Activated T-cell treated with anti-CD3 and anti-CD28 coated beads, Interleukin-2, amount 50 U/mL, for 72 hours (primary cell): ENCODE measurements at regions not wholly inside any gene's neighbourhood (a gene's known extent, or its start where the extent isn't known, plus 50 kb on each side); places are given as distances from the start of the nearest gene placed in this dataset.
"Not testable (repeated sequence)": the region's sequence is repeated elsewhere in the genome, so short reads cannot be mapped to it uniquely, and the experiment has no call there.

Source experiments
- ATAC-seq, 2 donors: fragments of 150-1000 bp; cut with Tn5 transposase; replicated peaks in 1 of 2; 2 replicates each; pipeline ENCODE4 v1.10.0; 2021; ENCODE audit warnings: moderate library complexity in 2 of 2, mild to moderate bottlenecking in 1 of 2
- DNase-seq, 2 donors: peaks; one replicate each; pipeline ENCODE4 v3.0.0; 2021 to 2022; ENCODE audit warnings: mixed read lengths in 1 of 2
- H3K27ac Mint-ChIP-seq: one replicate; pipeline ENCODE4 v1.8.0; 2022; ENCODE audit warnings: mild to moderate bottlenecking, moderate library complexity, mixed read lengths
- H3K27me3 Mint-ChIP-seq: one replicate; pipeline ENCODE4 v1.8.0; 2022; ENCODE audit warnings: low read depth, mixed read lengths
- H3K36me3 Mint-ChIP-seq, 2 donors: one replicate each; pipeline ENCODE4 v1.8.0; 2022; ENCODE audit warnings: mixed read lengths in 2 of 2, mild to moderate bottlenecking in 1 of 2; ENCODE audit not compliant: insufficient read depth in 2 of 2
- H3K4me1 Mint-ChIP-seq: one replicate; pipeline ENCODE4 v1.8.0; 2022; ENCODE audit warnings: low read depth, mixed read lengths
- H3K4me3 Mint-ChIP-seq, 2 donors: one replicate each; pipeline ENCODE4 v1.8.0; 2022; ENCODE audit warnings: mild to moderate bottlenecking in 2 of 2, mixed read lengths in 2 of 2, moderate library complexity in 2 of 2
- H3K9me3 Mint-ChIP-seq, 2 donors: one replicate each; pipeline ENCODE4 v1.8.0; 2022; ENCODE audit warnings: mixed read lengths in 2 of 2

DNA sequence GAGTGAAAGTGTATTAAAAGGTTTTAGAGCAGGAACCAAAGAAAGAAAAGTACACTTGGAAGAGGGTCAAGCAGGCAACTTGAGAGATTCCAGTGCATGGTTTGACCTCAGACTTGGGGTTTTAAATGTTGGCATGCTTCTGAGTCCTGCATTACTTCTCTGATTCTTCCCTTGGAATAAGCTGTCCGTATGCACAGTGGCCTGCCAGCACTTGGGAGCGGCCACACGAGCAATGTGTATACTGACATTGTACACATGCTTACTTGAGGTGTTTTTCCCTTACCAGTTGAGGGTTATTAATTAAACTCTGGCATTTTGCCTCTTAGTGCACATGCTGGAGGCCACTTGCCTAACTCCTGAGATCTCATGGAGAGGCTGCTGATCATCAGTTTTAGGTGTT, 786.6 kb upstream of the RGS18 start:
- Mint-ChIP-seq H3K27me3 (no peaks in the 10 kb centered on the region), H3K27ac (no peak overlapping the region), H3K4me3 (no peak overlapping the region), H3K9me3 (peaks cover 11 to 17% of the 10 kb centered on the region in 2 donors), H3K4me1 (no peaks in the 10 kb centered on the region), H3K36me3 (peaks cover 1 to 2% of the 10 kb centered on the region in 2 donors)
- DNase-seq (no peak), ATAC-seq (no peak)

DNA sequence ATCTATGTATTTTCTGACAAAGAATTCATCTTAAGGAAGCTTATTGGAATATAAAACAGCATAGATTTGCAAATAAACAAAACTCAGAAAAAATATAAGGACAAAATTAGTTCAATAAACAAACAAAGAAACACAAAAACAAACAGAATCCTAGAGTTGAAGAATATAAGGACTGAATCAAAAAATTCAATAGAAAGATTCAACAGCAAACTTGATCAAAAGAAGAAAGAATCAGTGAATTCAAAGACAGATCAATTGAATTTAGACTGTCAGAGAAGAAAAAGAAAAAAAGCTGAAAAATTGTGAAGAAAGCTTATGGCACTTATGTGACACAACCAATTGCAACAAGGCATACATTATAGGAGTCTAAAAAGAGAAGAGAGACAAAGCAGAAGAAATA, 770.0 kb upstream of the RGS18 start:
- no peak overlapping the region for H3K27ac Mint-ChIP-seq

DNA sequence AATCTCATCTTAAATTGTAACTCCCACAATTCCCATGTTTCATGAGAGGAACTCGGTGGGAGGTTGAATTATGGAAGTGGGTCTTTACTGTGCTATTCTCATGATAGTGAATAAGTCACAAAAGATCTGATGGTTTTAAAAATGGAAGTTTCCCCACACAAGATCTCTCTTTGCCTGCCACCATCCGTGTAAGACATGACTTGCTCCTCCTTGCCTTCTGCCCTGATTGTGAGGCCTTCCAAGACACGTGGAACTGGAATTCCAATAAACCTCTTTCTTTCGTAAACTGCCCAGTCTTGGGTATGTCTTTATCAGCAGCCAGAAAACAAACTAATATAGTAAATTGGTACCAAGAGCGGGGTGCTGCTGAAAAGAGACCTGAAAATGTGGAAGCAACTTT, 761.6 kb upstream of the RGS18 start:
- Mint-ChIP-seq H3K9me3 (peaks cover 2 to 12% of the 10 kb centered on the region in 2 donors), H3K27ac (no peak overlapping the region), H3K4me3 (no peak overlapping the region), H3K4me1 (no peaks in the 10 kb centered on the region), H3K27me3 (no peaks in the 10 kb centered on the region), H3K36me3 (no peaks in the 10 kb centered on the region)
- ATAC-seq: no peak
- DNase-seq: no peak

More for the DNA sequence above, 770.0 kb upstream of the RGS18 start:
- Mint-ChIP-seq H3K4me1 (no peaks in the 10 kb centered on the region), H3K4me3 (no peak overlapping the region), H3K9me3 (peaks cover 0 to 8% of the 10 kb centered on the region in 2 donors), H3K36me3 (peaks cover 1 to 3% of the 10 kb centered on the region in 2 donors), H3K27me3 (no peaks in the 10 kb centered on the region)
- no peak for DNase-seq
- ATAC-seq: no peak

DNA sequence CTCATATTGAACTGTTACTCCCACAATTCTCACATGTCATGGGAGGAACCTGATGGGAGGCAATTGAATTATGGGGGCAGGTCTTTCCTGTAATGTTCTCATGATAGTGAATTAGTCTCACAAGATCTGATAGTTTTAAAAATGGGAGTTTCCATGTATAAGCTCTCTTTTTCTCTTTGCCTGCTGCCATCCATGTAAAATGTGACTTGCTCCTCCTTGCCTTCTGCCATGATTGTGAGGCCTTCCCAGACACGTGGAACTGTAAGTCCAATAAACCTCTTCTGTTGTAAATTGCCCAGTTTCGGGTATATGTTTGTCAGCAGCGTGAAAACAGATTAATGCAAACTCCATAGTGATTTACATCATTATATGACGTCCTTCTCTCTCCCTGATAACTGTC, 759.7 kb upstream of the RGS18 start:
- no peaks in the 10 kb centered on the region for H3K27me3 Mint-ChIP-seq
- no peaks in the 10 kb centered on the region for H3K4me1 Mint-ChIP-seq
- ATAC-seq: no peak
- H3K36me3 Mint-ChIP-seq: no peaks in the 10 kb centered on the region
- no peak overlapping the region for H3K4me3 Mint-ChIP-seq
- no peak for DNase-seq
- peaks cover 2 to 12% of the 10 kb centered on the region in 2 donors for H3K9me3 Mint-ChIP-seq
- no peak overlapping the region for H3K27ac Mint-ChIP-seq

DNA sequence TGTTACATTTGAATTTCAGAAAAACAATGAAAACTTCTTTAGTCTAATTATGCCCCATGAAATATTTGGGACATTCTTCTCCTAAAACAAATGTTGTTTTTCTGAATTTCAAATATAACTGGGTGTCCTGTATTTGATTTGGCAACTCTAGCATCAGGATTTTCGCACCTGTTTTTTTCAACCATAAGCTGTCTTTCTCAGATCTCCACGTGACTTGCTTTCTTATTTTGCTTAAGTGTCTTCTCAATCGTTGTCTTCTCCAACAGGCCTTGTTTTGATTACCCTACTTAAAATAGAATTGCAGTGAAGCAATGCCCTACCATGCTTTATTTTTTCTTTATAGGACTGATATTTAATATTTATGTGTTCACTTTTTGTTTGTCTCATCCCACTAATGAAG, 752.8 kb upstream of the RGS18 start:
- H3K27ac Mint-ChIP-seq: no peak overlapping the region
- H3K27me3 Mint-ChIP-seq: no peaks in the 10 kb centered on the region
- H3K4me3 Mint-ChIP-seq: no peak overlapping the region
- peaks cover 2 to 10% of the 10 kb centered on the region in 2 donors for H3K9me3 Mint-ChIP-seq
- no peaks in the 10 kb centered on the region for H3K4me1 Mint-ChIP-seq
- H3K36me3 Mint-ChIP-seq: no peaks in the 10 kb centered on the region
- no peak for DNase-seq
- no peak for ATAC-seq

GRCh38 chr1:191414981-191415640, 743.2 kb upstream of the RGS18 start:
- Mint-ChIP-seq H3K4me1 (no peaks in the 10 kb centered on the region), H3K4me3 (no peak overlapping the region), H3K36me3 (no peaks in the 10 kb centered on the region), H3K27me3 (no peaks in the 10 kb centered on the region), H3K9me3 (peaks cover 5 to 7% of the 10 kb centered on the region in 2 donors), H3K27ac (no peak overlapping the region)
- no peak for ATAC-seq
- no peak for DNase-seq

DNA sequence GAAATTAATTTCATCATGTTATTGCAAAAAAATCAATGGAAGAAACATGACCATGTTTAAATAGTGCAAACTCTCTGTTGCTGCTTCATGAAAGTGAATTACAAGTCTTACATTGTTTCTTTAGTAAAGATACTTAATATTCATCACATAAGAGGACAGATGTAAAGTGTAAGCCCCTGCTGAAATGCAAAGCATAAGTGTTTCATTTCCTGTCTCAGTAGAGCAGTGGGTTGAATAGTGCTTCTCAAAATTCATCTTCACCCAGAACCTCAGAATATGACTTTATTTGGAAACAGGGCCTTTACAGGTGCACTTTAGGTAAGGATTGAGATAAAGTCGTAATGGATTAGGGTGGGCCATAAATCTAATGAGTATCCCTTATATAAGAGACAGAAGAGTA, 738.4 kb upstream of the RGS18 start:
- Mint-ChIP-seq H3K9me3 (peaks cover 2 to 6% of the 10 kb centered on the region in 2 donors), H3K4me1 (no peaks in the 10 kb centered on the region), H3K4me3 (no peak overlapping the region), H3K27me3 (no peaks in the 10 kb centered on the region), H3K27ac (no peak overlapping the region), H3K36me3 (no peaks in the 10 kb centered on the region)
- no peak for ATAC-seq
- DNase-seq: no peak

DNA sequence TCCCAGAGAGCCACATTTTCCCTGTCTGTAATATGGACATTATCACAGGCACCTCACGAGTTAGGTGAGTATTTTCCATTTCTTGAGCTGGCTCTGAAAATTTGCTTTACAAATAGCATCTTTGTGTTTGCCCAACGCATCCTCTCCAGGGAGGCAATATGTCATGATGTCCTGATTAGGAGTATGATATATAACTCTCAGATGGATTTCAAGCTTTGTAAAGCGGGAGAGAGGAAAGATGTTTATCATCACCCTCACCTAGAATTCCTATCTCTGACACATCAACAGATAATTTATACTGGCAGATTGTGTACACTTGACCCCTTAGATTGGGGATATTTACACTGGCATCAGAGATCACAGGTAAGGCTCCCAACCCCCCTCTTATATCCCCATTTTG, 730.7 kb upstream of the RGS18 start:
- no peak overlapping the region for H3K27ac Mint-ChIP-seq
- DNase-seq: no peak
- no peaks in the 10 kb centered on the region for H3K36me3 Mint-ChIP-seq
- no peaks in the 10 kb centered on the region for H3K4me1 Mint-ChIP-seq
- no peak for ATAC-seq
- H3K4me3 Mint-ChIP-seq: no peak overlapping the region
- no peaks in the 10 kb centered on the region for H3K27me3 Mint-ChIP-seq
- H3K9me3 Mint-ChIP-seq: peaks cover 5 to 9% of the 10 kb centered on the region in 2 donors

- no peak overlapping the region for H3K27ac Mint-ChIP-seq
- H3K4me3 Mint-ChIP-seq: no peak overlapping the region
- H3K4me1 Mint-ChIP-seq: no peaks in the 10 kb centered on the region
- no peaks in the 10 kb centered on the region for H3K27me3 Mint-ChIP-seq
- no peak for DNase-seq
- H3K36me3 Mint-ChIP-seq: peaks cover 1 to 2% of the 10 kb centered on the region in 2 donors
- peaks cover 9% of the 10 kb centered on the region in 2 donors for H3K9me3 Mint-ChIP-seq
- ATAC-seq: no peak
Observed at GRCh38 chr1:191432817-191433216, 725.4 kb upstream of the RGS18 start.

DNA sequence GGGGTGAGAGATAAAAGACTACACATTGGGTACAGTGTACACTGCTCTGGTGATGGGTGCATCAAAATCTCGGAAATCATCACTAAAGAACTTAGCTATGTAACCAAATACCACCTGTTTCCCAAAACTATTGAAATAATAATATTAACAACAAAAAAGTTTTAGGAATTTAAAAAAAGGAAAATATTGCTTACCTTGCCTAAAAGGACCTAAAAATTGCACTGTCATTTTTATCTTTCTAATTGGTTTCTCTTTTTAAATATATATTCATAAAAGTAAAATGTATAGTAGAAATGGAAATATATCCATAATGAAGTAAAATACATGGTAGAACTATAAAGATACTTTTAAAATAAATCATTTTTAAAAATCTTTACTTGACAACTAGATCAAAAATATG, 719.3 kb upstream of the RGS18 start:
- peaks cover 13 to 14% of the 10 kb centered on the region in 2 donors for H3K9me3 Mint-ChIP-seq
- H3K36me3 Mint-ChIP-seq: peaks cover 1 to 2% of the 10 kb centered on the region in 2 donors
- no peaks in the 10 kb centered on the region for H3K27me3 Mint-ChIP-seq
- no peak overlapping the region for H3K4me3 Mint-ChIP-seq
- H3K4me1 Mint-ChIP-seq: no peaks in the 10 kb centered on the region
- DNase-seq (no peak), ATAC-seq (no peak)
- no peak overlapping the region for H3K27ac Mint-ChIP-seq

DNA sequence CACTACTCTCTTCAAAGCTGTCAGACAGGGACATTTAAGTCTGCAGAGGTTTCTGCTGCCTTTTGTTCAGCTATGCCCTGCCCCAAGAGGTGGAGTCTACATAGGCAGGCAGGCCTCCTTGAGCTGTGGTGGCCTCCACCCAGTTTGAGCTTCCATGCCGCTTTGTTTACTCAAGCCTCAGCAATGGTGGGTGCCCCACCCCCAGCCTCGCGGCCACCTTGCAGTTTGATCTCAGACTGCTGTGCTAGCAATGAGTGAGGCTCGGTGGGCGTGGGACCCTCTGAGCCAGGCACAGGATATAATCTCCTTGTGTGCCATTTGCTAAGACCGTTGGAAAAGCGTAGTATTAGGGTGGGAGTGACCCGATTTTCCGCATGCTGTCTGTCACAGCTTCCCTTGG, 710.0 kb upstream of the RGS18 start:
- H3K27ac Mint-ChIP-seq, H3K4me3 Mint-ChIP-seq, ATAC-seq, H3K9me3 Mint-ChIP-seq, H3K36me3 Mint-ChIP-seq, DNase-seq, H3K27me3 Mint-ChIP-seq, H3K4me1 Mint-ChIP-seq: not testable (repeated sequence)

GRCh38 chr1:191452586-191452985, 705.7 kb upstream of the RGS18 start:
- Mint-ChIP-seq H3K36me3 (no peaks in the 10 kb centered on the region), H3K4me3 (no peak overlapping the region), H3K9me3 (peaks cover 3 to 4% of the 10 kb centered on the region in 2 donors), H3K27me3 (no peaks in the 10 kb centered on the region), H3K4me1 (no peaks in the 10 kb centered on the region), H3K27ac (no peak overlapping the region)
- no peak for DNase-seq
- ATAC-seq: no peak

- Mint-ChIP-seq H3K27me3 (no peaks in the 10 kb centered on the region), H3K9me3 (peaks cover 3 to 4% of the 10 kb centered on the region in 2 donors), H3K4me1 (no peaks in the 10 kb centered on the region), H3K36me3 (no peaks in the 10 kb centered on the region), H3K4me3 (no peak overlapping the region), H3K27ac (no peak overlapping the region)
- DNase-seq: no peak
- ATAC-seq: no peak
Observed at GRCh38 chr1:191453487-191453886, 704.8 kb upstream of the RGS18 start.

DNA sequence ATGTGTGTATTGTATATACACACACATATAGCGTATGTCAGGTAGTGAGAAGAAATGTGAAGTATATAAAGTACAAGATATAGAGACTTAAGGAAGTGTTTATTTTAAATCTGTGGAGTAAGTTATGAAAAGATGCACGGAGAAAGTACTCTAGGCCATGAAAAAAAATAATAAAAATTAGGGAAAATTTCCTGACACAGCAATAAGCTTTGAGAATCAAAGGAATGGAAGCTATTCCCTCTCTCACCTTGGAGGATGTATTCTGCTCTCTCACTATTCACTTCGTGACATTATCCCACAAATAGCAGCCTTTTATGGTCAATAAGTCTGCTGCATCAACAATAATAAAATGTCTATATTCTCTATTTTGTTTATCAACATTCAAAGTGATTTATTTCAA, 700.4 kb upstream of the RGS18 start:
- ATAC-seq: no peak
- DNase-seq: no peak
- Mint-ChIP-seq H3K9me3 (peaks cover 2 to 7% of the 10 kb centered on the region in 2 donors), H3K4me3 (no peak overlapping the region), H3K4me1 (no peaks in the 10 kb centered on the region), H3K36me3 (no peaks in the 10 kb centered on the region), H3K27ac (no peak overlapping the region), H3K27me3 (no peaks in the 10 kb centered on the region)
